Suprapubic skin (tissue), 3 donors: ENCODE measurements at regions not wholly inside any gene's neighbourhood (a gene's known extent, or its start where the extent isn't known, plus 50 kb on each side); places are given as distances from the start of the nearest gene placed in this dataset.

Experiments used
- CTCF ChIP-seq, 2 donors: fragments of 200-600 bp in 1 of 2; fragments of 450-650 bp in 1 of 2; sonication (generic) in 1 of 2; IDR thresholded peaks; one replicate each; pipeline ENCODE4 v1.5.1; 2016 to 2019; ENCODE audit warnings: antibody characterized with exemption in 2 of 2, mild to moderate bottlenecking in 1 of 2, moderate library complexity in 1 of 2
- POLR2A ChIP-seq, 2 donors: fragments of 450-650 bp; IDR thresholded peaks; one replicate each; pipeline ENCODE4 v1.6.1; 2017; ENCODE audit warnings: antibody characterized with exemption in 2 of 2, mild to moderate bottlenecking in 2 of 2, moderate library complexity in 2 of 2

GRCh38 chr3:128559486-128560225 is 66.7 kb upstream of the GATA2 start:
- no peak for TF ChIP-seq CTCF (IDR thresholded peaks at IDR 0.05)
- TF ChIP-seq POLR2A (IDR thresholded peaks at IDR 0.05): no peak
